GM12891 (cell line): ENCODE measurements at regions not wholly inside any gene's neighbourhood (a gene's known extent, or its start where the extent isn't known, plus 50 kb on each side); places are given as distances from the start of the nearest gene placed in this dataset.

ENCODE experiments used
- PAX5 ChIP-seq: IDR thresholded peaks from 2 replicates; pipeline ENCODE4 v1.6.1; 2011; ENCODE audit warnings: low read length, moderate library complexity, mild to moderate bottlenecking; ENCODE audit not compliant: insufficient read depth, severe bottlenecking
- POLR2A ChIP-seq: IDR thresholded peaks from 2 replicates; pipeline ENCODE4 v1.6.1; 2011; ENCODE audit warnings: low read depth, low read length, control low read depth
- POLR2AphosphoS5 ChIP-seq: IDR thresholded peaks from 2 replicates; pipeline ENCODE4 v1.6.1; 2011; ENCODE audit warnings: low read depth, low read length, control low read depth

- TF ChIP-seq POLR2AphosphoS5, result no peak
- TF ChIP-seq POLR2A, result no peak
- TF ChIP-seq PAX5, result no peak
These were observed 294.8 kb downstream of the HS3ST1 start for GRCh38 chr4:11133868-11134267.
